ENCODE measurements at regions not wholly inside any gene's neighbourhood (a gene's known extent, or its start where the extent isn't known, plus 50 kb on each side); places are given as distances from the start of the nearest gene placed in this dataset.

- DNase-seq (ENCODE audit: low spot score), result no peak
These were observed 197.0 kb downstream of the SIM1 start for GRCh38 chr6:100267721-100268123.

DNA sequence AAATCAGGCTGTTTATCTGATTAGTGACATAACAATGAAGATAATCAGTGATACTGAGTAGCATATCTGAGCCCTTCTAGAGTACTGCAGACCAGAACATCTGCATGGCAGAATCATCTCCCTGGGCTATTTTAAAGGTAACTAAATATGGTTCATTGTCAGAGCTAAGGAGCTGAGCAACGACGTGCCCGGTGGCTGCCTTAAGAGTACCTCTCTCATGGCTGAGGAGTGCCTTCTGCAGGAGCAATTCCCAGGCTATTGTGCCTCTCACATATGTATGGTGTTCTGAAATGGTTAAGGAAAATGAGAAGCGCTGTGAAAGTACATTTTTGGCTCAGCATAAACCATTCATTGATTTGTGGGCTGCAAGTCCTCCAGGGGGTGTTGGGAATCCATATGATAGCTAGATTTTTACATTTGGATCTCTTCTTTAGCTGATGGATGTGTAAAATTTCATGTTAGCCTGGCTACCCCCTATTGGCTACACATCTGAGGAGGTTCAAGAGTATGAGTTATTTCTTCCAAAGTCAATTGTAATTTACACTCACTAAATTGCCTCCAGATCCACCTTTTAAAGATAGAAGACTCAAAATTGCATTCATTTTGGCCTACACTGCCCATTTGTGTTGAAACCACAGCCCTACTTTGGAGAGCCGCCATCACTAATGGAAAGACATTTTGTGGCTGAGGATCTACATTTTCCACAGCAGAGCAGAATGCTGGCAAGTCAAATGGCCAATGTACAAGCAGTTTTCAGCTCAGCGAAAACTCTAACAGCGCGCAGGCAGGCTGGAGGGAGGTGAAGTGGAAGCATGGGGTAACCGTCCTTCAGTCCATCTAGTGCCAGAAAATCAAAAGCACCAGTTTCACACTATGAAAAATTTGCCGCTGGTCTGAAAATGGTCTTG is 198.0 kb downstream of the SIM1 start:
- peak; percentile 63 for DNase-seq (ENCODE audit: low spot score)

GRCh38 chr6:100262086-100262485 is 202.6 kb downstream of the SIM1 start:
- DNase-seq (ENCODE audit: low spot score), result no peak

DNA sequence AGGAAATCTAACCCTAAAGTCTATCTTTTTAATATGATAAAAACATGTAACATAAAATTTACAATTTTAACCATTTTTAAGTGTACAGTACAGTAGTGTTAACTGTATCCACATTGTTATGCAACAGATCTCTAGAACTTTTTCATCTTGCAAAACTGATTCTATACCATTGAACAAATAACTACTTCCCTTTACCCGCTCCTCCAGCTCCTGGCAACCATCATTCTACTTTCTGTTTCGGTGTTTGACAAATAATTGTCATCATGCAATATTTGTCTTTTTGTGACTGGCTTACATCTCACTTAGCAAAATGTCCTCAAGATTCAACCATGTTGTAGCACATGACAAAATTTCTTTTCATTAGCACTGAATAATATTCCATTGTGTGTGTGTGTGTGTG is 203.2 kb downstream of the SIM1 start:
- no peak for DNase-seq (ENCODE audit: low spot score)

GRCh38 chr6:100260584-100260983 is 204.1 kb downstream of the SIM1 start:
- no peak for DNase-seq (ENCODE audit: low spot score)

DNA sequence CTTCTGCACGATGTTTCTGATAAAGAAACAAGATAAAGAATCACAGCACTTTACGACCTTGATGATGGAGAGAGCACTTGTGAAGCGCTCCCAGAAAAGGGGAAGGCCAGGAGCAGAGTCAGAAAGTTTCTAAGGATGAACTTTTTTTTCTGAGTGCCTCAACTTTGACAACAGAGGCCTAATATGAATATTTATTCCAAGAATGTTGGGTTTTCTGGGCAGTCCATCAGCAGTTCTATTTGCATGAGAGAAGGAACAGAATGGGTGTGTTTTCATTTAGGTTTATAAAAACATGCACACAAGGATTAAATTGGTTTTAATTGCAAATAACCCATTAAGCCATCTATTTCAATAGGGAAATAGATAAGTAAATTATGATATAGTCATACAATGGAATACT is 204.9 kb downstream of the SIM1 start:
- DNase-seq (ENCODE audit: low spot score), result no peak

DNA sequence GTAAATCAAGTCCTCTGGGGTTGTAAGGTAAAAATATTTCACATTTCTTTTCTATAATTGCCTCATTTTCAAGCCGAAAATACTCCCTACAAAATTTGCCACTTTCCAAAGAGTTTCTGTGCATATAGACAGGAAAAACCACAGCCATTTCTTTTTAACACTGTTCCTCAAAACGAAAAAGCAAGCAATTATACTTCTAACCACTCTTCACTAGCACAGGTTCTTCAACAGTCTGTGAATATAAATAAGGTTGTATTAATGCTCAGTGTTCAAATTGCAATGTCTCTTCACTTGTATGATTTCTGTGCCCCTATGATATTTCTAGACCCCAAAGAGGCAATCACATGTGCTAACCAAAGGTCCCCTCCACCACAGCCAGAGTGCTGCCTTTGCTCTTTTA is 206.0 kb downstream of the SIM1 start:
- DNase-seq (ENCODE audit: low spot score), result no peak

- DNase-seq (ENCODE audit: low spot score), result no peak
These were observed 206.8 kb downstream of the SIM1 start for GRCh38 chr6:100257793-100258395.

DNA sequence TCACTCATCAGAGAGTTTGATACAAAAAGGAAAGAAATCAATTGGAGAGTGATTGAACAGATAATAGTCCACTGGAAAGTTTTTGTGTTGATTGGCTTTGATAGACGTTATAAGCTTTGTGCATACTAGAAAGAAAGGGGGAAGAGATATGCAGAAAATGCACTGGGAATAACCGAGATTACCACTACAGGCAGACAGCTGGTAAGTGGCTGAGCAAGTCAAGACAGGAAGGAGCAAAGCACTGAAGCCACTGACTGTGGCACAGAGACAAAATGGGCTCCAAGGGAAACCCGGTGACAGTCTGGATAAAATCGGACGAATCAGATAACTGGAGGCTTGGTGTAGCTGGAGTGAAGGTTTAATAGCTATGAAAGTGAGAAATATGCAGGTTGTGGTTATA is 209.0 kb downstream of the SIM1 start:
- DNase-seq (ENCODE audit: low spot score), result no peak

- no peak for DNase-seq (ENCODE audit: low spot score)
These were observed 217.6 kb downstream of the SIM1 start for GRCh38 chr6:100247123-100247522.

DNA sequence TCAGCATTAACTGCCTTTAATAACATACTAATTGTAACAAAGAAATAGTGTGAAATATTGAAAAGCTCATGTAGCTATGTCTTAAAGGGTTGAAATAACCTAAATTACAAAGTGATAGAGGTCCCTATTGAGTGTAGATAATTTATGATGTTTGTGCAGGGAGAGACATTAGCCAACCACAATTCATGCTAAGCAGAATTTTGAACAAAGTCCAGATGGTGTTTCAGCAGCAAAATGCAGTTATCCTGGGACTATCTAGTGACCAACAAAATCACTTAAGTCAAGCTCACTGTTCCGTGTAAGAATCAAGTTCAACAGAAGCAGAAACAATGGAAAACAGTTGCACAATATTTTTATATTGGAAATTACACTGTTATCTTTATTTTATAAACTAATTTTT is 218.5 kb downstream of the SIM1 start:
- DNase-seq (ENCODE audit: low spot score), result no peak

DNA sequence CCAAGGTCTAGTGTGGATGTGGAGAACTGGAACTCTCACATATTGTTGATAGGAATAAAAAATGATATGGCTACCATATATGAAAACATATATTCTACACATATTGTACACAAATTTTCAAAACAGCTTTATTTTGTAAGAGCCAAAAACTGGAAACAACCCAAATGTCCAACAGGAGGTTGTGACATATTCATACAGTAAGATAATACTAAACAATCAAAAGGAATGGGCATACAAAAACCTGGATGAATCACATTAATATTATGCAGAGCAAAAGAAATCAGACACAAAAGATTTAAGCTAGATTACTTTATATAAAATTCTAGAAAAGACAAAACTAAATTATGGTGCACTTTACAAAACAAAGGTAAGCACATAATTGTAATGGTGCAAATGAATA is 223.9 kb downstream of the SIM1 start:
- no peak for DNase-seq (ENCODE audit: low spot score)

DNA sequence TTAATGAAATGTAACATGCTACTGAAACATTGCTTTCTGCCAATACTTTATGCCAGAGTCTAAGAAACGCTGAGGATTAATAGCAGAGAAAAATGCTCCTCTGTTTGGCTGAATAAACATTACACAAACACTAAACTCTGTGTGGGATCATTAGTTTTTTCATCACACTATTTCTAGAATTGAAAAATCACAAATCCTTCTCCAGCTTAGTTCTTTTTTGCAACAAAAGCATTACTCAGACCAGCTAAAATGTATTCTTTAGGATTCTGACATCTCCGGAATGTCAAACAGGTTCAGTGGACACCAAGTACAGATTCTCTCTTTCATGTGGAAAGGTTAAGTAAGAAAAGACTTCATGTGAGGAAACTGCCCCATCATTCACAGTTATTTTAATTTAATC is 226.9 kb downstream of the SIM1 start:
- no peak for DNase-seq (ENCODE audit: low spot score)

DNA sequence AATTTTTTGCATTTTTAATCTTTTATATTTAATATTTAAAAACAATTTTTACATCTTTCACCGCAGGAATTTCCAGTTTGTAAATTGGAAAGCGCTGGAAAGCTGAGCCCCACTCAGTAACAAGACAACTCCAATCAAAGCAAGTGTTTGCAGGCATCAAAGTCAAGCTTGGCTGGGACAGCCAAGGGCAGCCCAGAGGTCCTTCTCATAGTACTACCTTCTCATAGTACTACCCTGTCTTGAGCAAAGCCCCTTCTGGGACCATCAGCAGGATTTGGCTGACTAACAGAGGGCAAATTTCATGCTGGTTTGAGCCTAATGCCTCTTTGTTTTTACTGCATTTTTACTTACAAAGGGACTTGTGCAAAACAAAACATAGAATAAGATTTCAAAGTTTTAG is 228.3 kb downstream of the SIM1 start:
- no peak for DNase-seq (ENCODE audit: low spot score)

DNA sequence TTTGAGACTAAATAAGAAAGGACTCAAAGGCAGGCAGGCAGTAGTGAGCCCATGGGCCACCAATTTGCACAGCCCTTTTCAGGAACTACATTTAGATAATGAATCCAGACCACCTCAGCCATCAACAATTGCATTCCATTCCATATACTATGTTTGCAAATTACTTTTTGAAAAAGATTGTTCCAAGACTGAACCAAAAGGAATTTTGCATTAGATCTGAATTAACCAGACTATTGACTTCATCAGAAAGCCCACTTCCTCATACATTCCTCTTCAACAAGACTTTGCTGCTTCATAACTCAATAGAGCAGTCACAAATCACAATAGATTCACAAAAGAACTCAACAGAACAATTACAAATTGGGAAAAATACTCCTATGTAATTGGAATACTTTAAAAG is 229.1 kb downstream of the SIM1 start:
- no peak for DNase-seq (ENCODE audit: low spot score)

DNA sequence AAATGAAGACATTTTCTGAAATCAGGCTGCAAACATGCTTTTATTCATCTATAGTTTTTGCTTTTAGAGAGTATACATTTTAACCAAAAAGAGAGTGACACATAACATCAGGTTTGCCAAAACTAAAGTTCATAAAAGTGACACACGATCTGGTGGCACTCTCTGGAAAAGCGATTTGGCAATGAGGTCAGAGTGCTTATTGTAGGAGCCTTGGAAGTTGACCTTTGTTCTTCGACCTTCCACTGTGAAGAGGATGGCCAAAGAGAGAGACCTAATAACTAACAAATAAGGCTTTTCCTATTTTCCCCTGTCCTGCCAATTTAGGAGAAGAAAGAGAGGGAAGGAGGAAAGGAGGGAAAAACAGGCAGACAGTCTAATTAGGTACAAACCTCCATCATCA is 230.1 kb downstream of the SIM1 start:
- DNase-seq (ENCODE audit: low spot score), result no peak

GRCh38 chr6:100232781-100233573 is 231.7 kb downstream of the SIM1 start:
- DNase-seq (ENCODE audit: low spot score), result no peak

- DNase-seq (ENCODE audit: low spot score), result no peak
These were observed 233.8 kb downstream of the SIM1 start for GRCh38 chr6:100230953-100231316.

DNA sequence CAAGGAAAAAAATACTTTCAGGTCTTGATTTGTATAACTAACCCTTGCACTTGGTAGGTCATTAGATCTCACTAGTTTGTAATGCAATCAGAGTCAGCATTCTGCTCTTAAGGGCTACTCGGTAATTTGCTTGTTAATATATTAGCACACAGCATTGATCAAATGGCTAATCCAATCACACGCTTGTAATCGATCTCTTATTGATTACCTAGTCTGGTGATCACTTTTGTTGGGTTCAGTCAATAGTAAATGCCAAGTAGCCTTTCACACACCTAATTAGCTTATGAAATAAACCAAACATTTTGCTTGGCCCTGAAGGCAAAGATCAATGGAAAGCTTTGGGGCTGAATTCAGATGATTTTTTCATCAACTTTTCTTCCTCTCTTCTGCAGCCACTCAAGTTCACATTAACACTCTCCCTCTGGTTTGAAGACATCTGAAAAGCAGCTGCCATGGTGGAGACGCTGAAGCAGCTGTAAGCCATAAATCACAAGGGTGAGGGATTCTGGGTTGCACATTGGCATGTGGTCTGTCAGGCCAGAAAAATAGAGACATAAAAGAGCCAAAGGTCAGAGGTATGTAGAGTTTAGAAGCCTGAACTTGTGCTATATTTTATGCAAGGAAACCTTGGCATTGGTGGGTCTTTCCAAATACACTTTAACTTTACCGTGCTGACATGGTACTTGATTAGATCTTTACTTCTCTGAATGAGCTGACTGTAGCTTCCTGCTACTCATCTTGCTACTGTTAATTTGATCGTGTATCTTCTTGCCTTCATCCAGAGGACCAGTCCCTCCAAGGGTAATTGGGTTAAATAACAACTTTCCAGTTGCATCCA is 234.4 kb downstream of the SIM1 start:
- no peak for DNase-seq (ENCODE audit: low spot score)

DNA sequence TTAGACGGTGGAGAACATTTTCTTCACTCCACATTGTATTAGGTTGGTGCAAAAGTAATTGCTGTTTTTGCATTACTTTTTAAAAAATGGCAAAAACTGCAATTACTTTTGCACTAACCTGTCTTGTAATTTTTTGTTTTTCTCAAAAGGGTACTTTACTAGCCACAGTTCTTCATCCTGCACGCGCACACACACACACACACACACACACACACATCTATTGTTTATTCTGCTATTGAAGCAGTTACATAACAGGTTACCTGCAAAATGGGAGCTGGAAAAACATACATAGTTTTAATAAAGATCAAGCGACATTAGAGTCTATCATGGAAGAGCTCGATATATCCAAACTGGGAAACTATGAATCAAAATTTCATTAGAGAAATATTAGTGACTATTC is 235.2 kb downstream of the SIM1 start:
- no peak for DNase-seq (ENCODE audit: low spot score)

- DNase-seq (ENCODE audit: low spot score), result peak; percentile 85
These were observed 234.9 kb upstream of the MCHR2 start for GRCh38 chr6:100228834-100229441.

GRCh38 chr6:100228437-100228833 is 234.4 kb upstream of the MCHR2 start:
- no peak for DNase-seq (ENCODE audit: low spot score)

Measured in left forelimb (tissue), 1 donor.